ENCODE measurements at regions not wholly inside any gene's neighbourhood (a gene's known extent, or its start where the extent isn't known, plus 50 kb on each side); places are given as distances from the start of the nearest gene placed in this dataset.

- no peak overlapping the region for H3K4me3 ChIP-seq
- no peaks in the 10 kb centered on the region for H3K36me3 ChIP-seq
- H3K9me3 ChIP-seq = no peaks in the 10 kb centered on the region
- TF ChIP-seq EP300 (IDR thresholded peaks at IDR 0.05; ENCODE audit: low read depth) = no peak
- no peak overlapping the region for H3K27ac ChIP-seq
- DNase-seq = no peak
- in situ Hi-C loops (cut with MboI; ENCODE audit: low pct_ligation_motif_present in 1 of 4, low pct_unique_long_range_greater_than_20kb in 1 of 4, low sequenced_read_pairs in 3 of 4) = no loop called here
- intact Hi-C loops (cut with DNase I; ENCODE audit: low total_unique reads) = no loop called here
- no peaks in the 10 kb centered on the region for H3K4me1 ChIP-seq
- H3K27me3 ChIP-seq = no peaks in the 10 kb centered on the region
- WGBS, 2 donors (ENCODE audit: low coverage in 1 of 2) = 77 to 84% methylated on average over 5 to 6 of the region's 6 CpGs
Observed at GRCh38 chr2:49260979-49261538, 106.7 kb upstream of the FSHR start.

GRCh38 chr2:49259926-49260325 lies 105.6 kb upstream of the FSHR start:
- H3K27me3 ChIP-seq = no peaks in the 10 kb centered on the region
- DNase-seq = no peak
- no peaks in the 10 kb centered on the region for H3K4me1 ChIP-seq
- in situ Hi-C loops (cut with MboI; ENCODE audit: low pct_ligation_motif_present in 1 of 4, low pct_unique_long_range_greater_than_20kb in 1 of 4, low sequenced_read_pairs in 3 of 4) (no loop called here), intact Hi-C loops (cut with DNase I; ENCODE audit: low total_unique reads) (no loop called here)
- no peak for TF ChIP-seq EP300 (IDR thresholded peaks at IDR 0.05; ENCODE audit: low read depth)
- no peaks in the 10 kb centered on the region for H3K36me3 ChIP-seq
- H3K9me3 ChIP-seq = no peaks in the 10 kb centered on the region
- H3K27ac ChIP-seq = no peak overlapping the region
- no peak overlapping the region for H3K4me3 ChIP-seq
- 85 to 93% methylated on average over 1 of the region's 1 CpG for WGBS, 2 donors (ENCODE audit: low coverage in 1 of 2)

DNA sequence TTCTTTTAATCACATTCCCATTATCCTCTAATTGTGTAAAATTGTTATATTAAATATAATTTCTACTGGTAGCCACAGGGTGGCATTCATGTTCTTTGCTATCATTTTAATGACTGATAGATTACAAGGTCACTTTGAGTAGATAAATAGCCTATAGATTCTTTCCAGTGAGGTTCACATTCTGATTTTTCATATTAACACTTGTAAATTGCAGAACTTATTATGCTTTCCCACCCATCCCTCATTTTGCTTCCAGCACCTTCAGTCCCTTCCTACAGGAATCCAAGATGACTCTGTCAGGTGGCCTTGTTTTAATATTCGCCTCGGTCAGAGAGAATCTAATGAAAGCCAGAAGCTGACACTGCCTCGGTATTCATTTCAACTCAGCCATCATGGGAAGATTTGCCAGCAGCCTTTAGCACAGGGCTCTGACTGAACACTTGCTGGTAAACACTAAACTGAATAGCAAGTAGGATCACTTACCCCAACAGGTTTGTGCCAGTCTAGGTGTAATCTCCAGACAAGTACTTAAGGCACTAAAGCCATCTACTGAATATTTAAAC lies 101.2 kb upstream of the FSHR start:
- TF ChIP-seq EP300 (IDR thresholded peaks at IDR 0.05; ENCODE audit: low read depth) (no peak), CTCF (IDR thresholded peaks at IDR 0.05) (peak in 1 of 5 experiments; percentile 13), POLR2A (IDR thresholded peaks at IDR 0.05) (no peak)
- Histone ChIP-seq H3K4me3 (no peak overlapping the region), H3K4me1 (no peaks in the 10 kb centered on the region), H3K9me3 (no peaks in the 10 kb centered on the region), H3K36me3 (no peaks in the 10 kb centered on the region), H3K27me3 (no peaks in the 10 kb centered on the region), H3K27ac (no peak overlapping the region)
- intact Hi-C loops (cut with DNase I; ENCODE audit: low total_unique reads) = no loop called here
- DNase-seq = no peak
- 20 to 61% methylated on average over 1 to 3 of the region's 3 CpGs for WGBS, 2 donors (ENCODE audit: low coverage in 1 of 2)
- in situ Hi-C loops (cut with MboI; ENCODE audit: low pct_ligation_motif_present in 1 of 4, low pct_unique_long_range_greater_than_20kb in 1 of 4, low sequenced_read_pairs in 3 of 4) = no loop called here

GRCh38 chr2:49254401-49254800 lies 100.1 kb upstream of the FSHR start:
- no peak for TF ChIP-seq CTCF (IDR thresholded peaks at IDR 0.05)
- TF ChIP-seq POLR2A (IDR thresholded peaks at IDR 0.05) = no peak
- TF ChIP-seq EP300 (IDR thresholded peaks at IDR 0.05; ENCODE audit: low read depth) = no peak
- no peak for TF ChIP-seq POLR2AphosphoS5 (IDR thresholded peaks at IDR 0.05)

DNA sequence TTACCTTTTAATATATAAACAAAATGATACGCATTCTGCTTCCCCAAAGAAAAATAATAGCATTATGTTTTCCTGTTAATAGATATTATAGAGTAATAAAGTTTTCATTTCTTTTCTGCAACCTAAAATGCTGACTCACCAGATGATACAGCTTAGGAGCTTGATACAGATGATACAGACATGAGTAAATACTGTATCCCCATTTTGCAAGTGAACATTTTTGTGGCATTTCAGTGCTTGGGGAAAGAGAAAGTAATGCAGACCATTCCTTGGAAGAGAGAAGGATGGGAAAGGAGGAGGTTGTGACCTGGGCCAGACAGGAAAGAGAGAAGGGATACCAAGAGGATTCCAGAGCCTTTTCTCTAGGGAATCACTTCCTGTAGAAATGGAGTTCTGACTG lies 97.5 kb upstream of the FSHR start:
- no peak for TF ChIP-seq POLR2AphosphoS5 (IDR thresholded peaks at IDR 0.05)
- TF ChIP-seq CTCF (IDR thresholded peaks at IDR 0.05) = no peak
- no peak for TF ChIP-seq EP300 (IDR thresholded peaks at IDR 0.05; ENCODE audit: low read depth)
- no peak for TF ChIP-seq POLR2A (IDR thresholded peaks at IDR 0.05)
- DNase-seq = no peak
- intact Hi-C loops (cut with DNase I; ENCODE audit: low total_unique reads) = no loop called here
- Histone ChIP-seq H3K4me1 (no peaks in the 10 kb centered on the region), H3K27ac (no peak overlapping the region), H3K4me3 (no peak overlapping the region), H3K36me3 (no peaks in the 10 kb centered on the region), H3K27me3 (no peaks in the 10 kb centered on the region), H3K9me3 (no peaks in the 10 kb centered on the region)
- WGBS, 2 donors (ENCODE audit: low coverage in 1 of 2) = 86 to 88% methylated on average over 1 of the region's 1 CpG
- in situ Hi-C loops (cut with MboI; ENCODE audit: low pct_ligation_motif_present in 1 of 4, low pct_unique_long_range_greater_than_20kb in 1 of 4, low sequenced_read_pairs in 3 of 4) = no loop called here

More at GRCh38 chr2:49254401-49254800, 100.1 kb upstream of the FSHR start:
- Histone ChIP-seq H3K27me3 (no peaks in the 10 kb centered on the region), H3K4me1 (no peaks in the 10 kb centered on the region), H3K9me3 (no peaks in the 10 kb centered on the region), H3K36me3 (no peaks in the 10 kb centered on the region), H3K27ac (no peak overlapping the region), H3K4me3 (no peak overlapping the region)
- in situ Hi-C loops (cut with MboI; ENCODE audit: low pct_ligation_motif_present in 1 of 4, low pct_unique_long_range_greater_than_20kb in 1 of 4, low sequenced_read_pairs in 3 of 4) (no loop called here), intact Hi-C loops (cut with DNase I; ENCODE audit: low total_unique reads) (no loop called here)
- 74% methylated on average over 4 to 6 of the region's 6 CpGs for WGBS, 2 donors (ENCODE audit: low coverage in 1 of 2)
- DNase-seq = no peak

Measured in transverse colon (tissue), 4 donors.